KOPT-K1 (cell line): ENCODE measurements at regions not wholly inside any gene's neighbourhood (a gene's known extent, or its start where the extent isn't known, plus 50 kb on each side); places are given as distances from the start of the nearest gene placed in this dataset.

Experiments
- H3K27ac ChIP-seq: fragments of 200-600 bp; sonication (generic); 2 replicates; pipeline ENCODE4 v1.5.1; 2016; ENCODE audit warnings: antibody characterized with exemption, mild to moderate bottlenecking, low read depth, low read length; ENCODE audit not compliant: poor library complexity, severe bottlenecking
- H3K36me3 ChIP-seq: fragments of 200-600 bp; sonication (generic); 2 replicates; pipeline ENCODE4 v1.5.1; 2017; ENCODE audit warnings: antibody characterized with exemption, mild to moderate bottlenecking, low read length, moderate library complexity; ENCODE audit not compliant: insufficient read depth
- H3K9me3 ChIP-seq: fragments of 200-600 bp; sonication (generic); 2 replicates; pipeline ENCODE4 v1.5.1; 2017; ENCODE audit warnings: antibody characterized with exemption, low read length, mild to moderate bottlenecking; ENCODE audit not compliant: insufficient read depth, poor library complexity, severe bottlenecking

GRCh38 chr10:10777279-10777678, 240.4 kb upstream of the CELF2 start:
- Histone ChIP-seq H3K27ac (no peak overlapping the region), H3K36me3 (no peaks in the 10 kb centered on the region)

GRCh38 chr10:10777723-10778122, 239.9 kb upstream of the CELF2 start:
- peaks cover 15% of the 10 kb centered on the region for H3K9me3 ChIP-seq
- H3K27ac ChIP-seq, result no peak overlapping the region
- no peaks in the 10 kb centered on the region for H3K36me3 ChIP-seq

More at GRCh38 chr10:10777279-10777678, 240.4 kb upstream of the CELF2 start:
- peaks cover 15% of the 10 kb centered on the region for H3K9me3 ChIP-seq

- no peaks in the 10 kb centered on the region for H3K36me3 ChIP-seq
- H3K9me3 ChIP-seq, result peaks cover 15% of the 10 kb centered on the region
- no peak overlapping the region for H3K27ac ChIP-seq
Observed at GRCh38 chr10:10778959-10779358, 238.7 kb upstream of the CELF2 start.

- Histone ChIP-seq H3K36me3 (no peaks in the 10 kb centered on the region), H3K9me3 (peaks cover 15% of the 10 kb centered on the region), H3K27ac (no peak overlapping the region)
Observed at GRCh38 chr10:10779511-10779910, 238.2 kb upstream of the CELF2 start.

- Histone ChIP-seq H3K9me3 (peaks cover 15% of the 10 kb centered on the region), H3K36me3 (no peaks in the 10 kb centered on the region), H3K27ac (no peak overlapping the region)
Observed at GRCh38 chr10:10780746-10781145, 236.9 kb upstream of the CELF2 start.

- peaks cover 10% of the 10 kb centered on the region for H3K9me3 ChIP-seq
- H3K36me3 ChIP-seq, result no peaks in the 10 kb centered on the region
- H3K27ac ChIP-seq, result no peak overlapping the region
Observed at GRCh38 chr10:10782603-10783002, 235.1 kb upstream of the CELF2 start.

GRCh38 chr10:10785627-10786026, 232.0 kb upstream of the CELF2 start:
- no peak overlapping the region for H3K27ac ChIP-seq
- H3K9me3 ChIP-seq, result peaks cover 9% of the 10 kb centered on the region
- H3K36me3 ChIP-seq, result no peaks in the 10 kb centered on the region

- Histone ChIP-seq H3K36me3 (no peaks in the 10 kb centered on the region), H3K27ac (no peak overlapping the region), H3K9me3 (peaks cover 1% of the 10 kb centered on the region)
Observed at GRCh38 chr10:10786109-10787090, 231.3 kb upstream of the CELF2 start.

- H3K36me3 ChIP-seq, result no peaks in the 10 kb centered on the region
Observed at GRCh38 chr10:10787586-10787985, 230.1 kb upstream of the CELF2 start.

GRCh38 chr10:10788761-10789160, 228.9 kb upstream of the CELF2 start:
- Histone ChIP-seq H3K36me3 (no peaks in the 10 kb centered on the region), H3K27ac (no peak overlapping the region), H3K9me3 (no peaks in the 10 kb centered on the region)

More at GRCh38 chr10:10787586-10787985, 230.1 kb upstream of the CELF2 start:
- Histone ChIP-seq H3K9me3 (no peaks in the 10 kb centered on the region), H3K27ac (no peak overlapping the region)

GRCh38 chr10:10791869-10792268, 225.8 kb upstream of the CELF2 start:
- Histone ChIP-seq H3K9me3 (no peaks in the 10 kb centered on the region), H3K36me3 (no peaks in the 10 kb centered on the region), H3K27ac (no peak overlapping the region)

GRCh38 chr10:10792681-10793080, 225.0 kb upstream of the CELF2 start:
- Histone ChIP-seq H3K27ac (no peak overlapping the region), H3K9me3 (no peaks in the 10 kb centered on the region), H3K36me3 (no peaks in the 10 kb centered on the region)

- H3K27ac ChIP-seq, result no peak overlapping the region
- no peaks in the 10 kb centered on the region for H3K36me3 ChIP-seq
- no peaks in the 10 kb centered on the region for H3K9me3 ChIP-seq
Observed at GRCh38 chr10:10794046-10794445, 223.6 kb upstream of the CELF2 start.

GRCh38 chr10:10794791-10795191, 222.9 kb upstream of the CELF2 start:
- Histone ChIP-seq H3K27ac (no peak overlapping the region), H3K9me3 (no peaks in the 10 kb centered on the region), H3K36me3 (no peaks in the 10 kb centered on the region)

- no peaks in the 10 kb centered on the region for H3K36me3 ChIP-seq
- no peak overlapping the region for H3K27ac ChIP-seq
- H3K9me3 ChIP-seq, result no peaks in the 10 kb centered on the region
Observed at GRCh38 chr10:10796061-10796773, 221.5 kb upstream of the CELF2 start.
